HepG2 (cell line): ENCODE measurements at regions not wholly inside any gene's neighbourhood (a gene's known extent, or its start where the extent isn't known, plus 50 kb on each side); places are given as distances from the start of the nearest gene placed in this dataset.

Experiments
- ATAC-seq: fragments of 200-7000 bp; cut with Tn5 transposase; 3 replicates; pipeline ENCODE4 v1.9.1; 2020; ENCODE audit warnings: mild to moderate bottlenecking, moderate library complexity
- BruUV-seq: library from RNA; stranded (reverse); fragments of 400-500 nt; replicated peaks from 2 replicates; lab custom pipeline; 2021; lab: Mats Ljungman, UMichigan
- CTCF ChIA-PET: fragments of 300-600 bp; formaldehyde crosslinking; extraction: SDS; loops from one replicate; lab custom pipeline; 2021; ENCODE audit warnings: low total read pairs, inconsistent platforms, low intra/inter-chr PET ratio; lab: Yijun Ruan, JAX
- POLR2A ChIA-PET: fragments of 350-600 bp; sonication (Branson Sonifier 250); formaldehyde crosslinking; loops from one replicate; lab custom pipeline; 2020; ENCODE audit warnings: antibody characterized with exemption, inconsistent platforms; lab: Yijun Ruan, JAX
- DNase-seq: peaks from one replicate; pipeline ENCODE4 v3.0.0-alpha.2; 2015; ENCODE audit warnings: low spot score
- FAIRE-seq: peaks from 3 replicates; lab custom pipeline; 2011; peaks lifted over from hg19 to GRCh38; lab: Jason Lieb, UNC
- H2AFZ ChIP-seq: one replicate; pipeline ENCODE4 v1.6.1; 2011; ENCODE audit warnings: low read length, inconsistent platforms
- H3K27ac ChIP-seq: fragments of 300-600 bp; 3 replicates; pipeline ENCODE4 v1.8.0; 2011; ENCODE audit warnings: mixed run types, mild to moderate bottlenecking, mixed read lengths, low read length, inconsistent platforms; ENCODE audit not compliant: insufficient read depth; ENCODE audit errors: extremely low read length
- H3K27me3 ChIP-seq, 2 experiments: fragments of 200-600 bp in 1 of 2; 2 replicates in 1 of 2; 3 replicates in 1 of 2; pipeline versions ENCODE4 v1.6.0 to v1.8.0; 2011; ENCODE audit warnings: low read length in 2 of 2, mild to moderate bottlenecking in 2 of 2, moderate library complexity in 2 of 2, inconsistent platforms in 1 of 2; ENCODE audit not compliant: insufficient read depth in 2 of 2, control insufficient read depth in 1 of 2
- H3K36me3 ChIP-seq, 2 experiments: fragments of 200-600 bp in 1 of 2; replicated peaks in 1 of 2; 2 replicates in 1 of 2; 3 replicates in 1 of 2; pipeline versions ENCODE4 v1.5.1 to v1.8.0; 2011; ENCODE audit warnings: low read length in 2 of 2, inconsistent platforms in 1 of 2; ENCODE audit not compliant: insufficient read depth in 2 of 2, control insufficient read depth in 1 of 2
- H3K4me1 ChIP-seq: 2 replicates; pipeline ENCODE4 v1.5.1; 2012; ENCODE audit warnings: low read length, inconsistent platforms; ENCODE audit not compliant: insufficient read depth
- H3K4me2 ChIP-seq: 2 replicates; pipeline ENCODE4 v1.6.0; 2011; ENCODE audit warnings: low read depth, low read length, inconsistent platforms
- H3K4me3 ChIP-seq, 3 experiments: fragments of 200-600 bp in 1 of 3; sonication (generic), shearing (Covaris generic) in 1 of 3; replicated peaks in 1 of 3; 2 replicates each; pipeline ENCODE4 v1.5.1; 2011 to 2016; ENCODE audit warnings: low read length in 3 of 3, inconsistent platforms in 2 of 3, low read depth in 2 of 3, mild to moderate bottlenecking in 2 of 3, control low read depth in 1 of 3, mixed read lengths in 1 of 3; ENCODE audit not compliant: insufficient read depth in 1 of 3
- H3K79me2 ChIP-seq: one replicate; pipeline ENCODE4 v1.6.1; 2011; ENCODE audit warnings: low read length, inconsistent platforms; ENCODE audit not compliant: insufficient read depth
- H3K9ac ChIP-seq: 2 replicates; pipeline ENCODE4 v1.6.0; 2011; ENCODE audit warnings: mild to moderate bottlenecking, low read depth, low read length, inconsistent platforms; ENCODE audit not compliant: insufficient read depth
- H3K9me3 ChIP-seq: 2 replicates; pipeline ENCODE4 v1.5.1; 2012; ENCODE audit warnings: mild to moderate bottlenecking, low read length
- H4K20me1 ChIP-seq: 2 replicates; pipeline ENCODE4 v1.6.0; 2011; ENCODE audit warnings: inconsistent platforms, mild to moderate bottlenecking, low read length, moderate library complexity; ENCODE audit not compliant: insufficient read depth
- CREB1 ChIP-seq, 2 experiments: fragments of 450-650 bp in 1 of 2; IDR thresholded peaks; 2 replicates each; pipeline ENCODE4 v1.6.1; 2016 to 2017; ENCODE audit warnings: control low read depth in 1 of 2, mild to moderate bottlenecking in 1 of 2, missing compliant biosample characterization in 1 of 2, missing genetic modification characterization in 1 of 2
- CREM ChIP-seq, 2 experiments: sonication (generic) in 1 of 2; formaldehyde crosslinking in 1 of 2; IDR thresholded peaks; 2 replicates each; pipeline versions ENCODE4 v1.4.0 to v1.6.1; 2016 to 2020; ENCODE audit warnings: antibody characterized with exemption in 1 of 2, mild to moderate bottlenecking in 1 of 2, missing genetic modification reagents in 1 of 2
- E2F1 ChIP-seq: sonication (generic); formaldehyde crosslinking; IDR thresholded peaks from 2 replicates; pipeline ENCODE4 v1.5.0; 2020; ENCODE audit warnings: missing genetic modification reagents
- GPBP1L1 ChIP-seq: sonication (generic); formaldehyde crosslinking; IDR thresholded peaks from 2 replicates; pipeline ENCODE4 v1.5.0; 2020; ENCODE audit warnings: mild to moderate bottlenecking, missing genetic modification reagents
- RAD51 ChIP-seq: fragments of 450-650 bp; IDR thresholded peaks from 2 replicates; pipeline ENCODE4 v1.6.1; 2016; ENCODE audit warnings: borderline replicate concordance
- SALL1 ChIP-seq: sonication (generic); formaldehyde crosslinking; IDR thresholded peaks from 2 replicates; pipeline ENCODE4 v1.8.0; 2022; ENCODE audit warnings: mild to moderate bottlenecking, missing genetic modification reagents
- ZBED4 ChIP-seq: sonication (generic); formaldehyde crosslinking; IDR thresholded peaks from 2 replicates; pipeline ENCODE4 v1.4.0; 2020; ENCODE audit warnings: missing genetic modification reagents, borderline replicate concordance
- ZNF101 ChIP-seq: sonication (generic); formaldehyde crosslinking; IDR thresholded peaks from 2 replicates; pipeline ENCODE4 v1.4.0; 2020; ENCODE audit warnings: mild to moderate bottlenecking, low read depth, missing genetic modification reagents, borderline replicate concordance
- WGBS: methylation state at CpG from one replicate; pipeline ENCODE4 v1.1.6; 2017; ENCODE audit warnings: low lambda C conversion rate; 5-methylcytosine and 5-hydroxymethylcytosine counted together
- in situ Hi-C: cut with HindIII; loops from 2 replicates; pipeline ENCODE4 v1.10.0; 2017; ENCODE audit warnings: low pct_unique_long_range_greater_than_20kb; ENCODE audit not compliant: extremely low pct_ligation_motif_present
- intact Hi-C: fragments of 100-400 bp; cut with micrococcal nuclease; formaldehyde crosslinking; loops from one replicate; pipeline ENCODE4 v1.10.0; 2022; ENCODE audit not compliant: unreplicated experiment

- CTCF ChIA-PET = no interaction called here
- H3K4me1 ChIP-seq = no peaks in the 10 kb centered on the region
- DNase-seq (no peak), ATAC-seq (no peak), FAIRE-seq (no peak)
- H3K4me2 ChIP-seq = no peak overlapping the region
- no peaks in the 10 kb centered on the region for H3K79me2 ChIP-seq
- no peak overlapping the region for H3K27ac ChIP-seq
- under 1% methylated on average over 6 of the region's 6 CpGs for WGBS
- no peaks in the 10 kb centered on the region for H3K9me3 ChIP-seq
- H2AFZ ChIP-seq = no peak overlapping the region
- intact Hi-C loops = loop anchor here (5.0 kb wide), 1 partner anchor 910 kb away; no protein-coding TSS in a partner anchor
- POLR2A ChIA-PET = no interaction called here
- no peaks in the 10 kb centered on the region for H3K36me3 ChIP-seq
- H3K27me3 ChIP-seq = no peaks in the 10 kb centered on the region; a peak in 1 of 5 replicates
- BruUV-seq = no TSS peak
- in situ Hi-C loops = loop anchor here (5.0 kb wide), 2 partner anchors 410 to 465 kb away; no protein-coding TSS in a partner anchor
- H4K20me1 ChIP-seq = no peaks in the 10 kb centered on the region
- no peak overlapping the region for H3K9ac ChIP-seq
- no peak overlapping the region for H3K4me3 ChIP-seq
- no peak for TF ChIP-seq GPBP1L1 (CRISPR knock-in tag)
- TF ChIP-seq CREB1 (IDR thresholded peaks at IDR 0.05) = peak; percentile 52
- no peak for TF ChIP-seq CREB1 (CRISPR knock-in tag; IDR thresholded peaks at IDR 0.05)
Measured at GRCh38 chr2:182652326-182652725, 63.7 kb upstream of the DNAJC10 start.

GRCh38 chr2:182655750-182656149, 60.3 kb upstream of the DNAJC10 start:
- no peaks in the 10 kb centered on the region for H3K9me3 ChIP-seq
- in situ Hi-C loops = no loop called here
- ChIA-PET POLR2A (no interaction called here), CTCF (no interaction called here)
- no peak overlapping the region for H3K4me2 ChIP-seq
- H2AFZ ChIP-seq = no peak overlapping the region
- no peak overlapping the region for H3K9ac ChIP-seq
- TF ChIP-seq ZNF101 (CRISPR knock-in tag) = no peak
- no peak for TF ChIP-seq E2F1 (CRISPR knock-in tag)
- no peak for TF ChIP-seq SALL1 (CRISPR knock-in tag)
- no peak for TF ChIP-seq RAD51
- no peak for TF ChIP-seq ZBED4 (CRISPR knock-in tag)
- no peak for TF ChIP-seq CREM (IDR thresholded peaks at IDR 0.05)
- TF ChIP-seq CREM (CRISPR knock-in tag; IDR thresholded peaks at IDR 0.05) = no peak
- no peaks in the 10 kb centered on the region for H4K20me1 ChIP-seq
- H3K79me2 ChIP-seq = no peaks in the 10 kb centered on the region
- DNase-seq (no peak), FAIRE-seq (no peak), ATAC-seq (no peak)
- H3K4me3 ChIP-seq = no peak overlapping the region
- H3K27ac ChIP-seq = no peak overlapping the region
- no peaks in the 10 kb centered on the region for H3K36me3 ChIP-seq
- no peaks in the 10 kb centered on the region; a peak in 1 of 5 replicates for H3K27me3 ChIP-seq
- H3K4me1 ChIP-seq = 0 out of 2 replicates have a peak, but pooled peaks cover 5% of the 10 kb centered on the region
- BruUV-seq = no TSS peak
- intact Hi-C loops = no loop called here
- 0% methylated on average over 1 of the region's 1 CpG for WGBS
